Central memory CD4-positive, alpha-beta T cell (primary cell): ENCODE measurements at regions not wholly inside any gene's neighbourhood (a gene's known extent, or its start where the extent isn't known, plus 50 kb on each side); places are given as distances from the start of the nearest gene placed in this dataset.

Experiments
- DNase-seq: peaks from one replicate; pipeline ENCODE4 v3.0.0; 2022

GRCh38 chr1:209046935-209047334 is 536.6 kb upstream of the CAMK1G start:
- no peak for DNase-seq

- no peak for DNase-seq
These were observed 534.4 kb upstream of the CAMK1G start for GRCh38 chr1:209048941-209049669.

- DNase-seq = no peak
These were observed 531.9 kb upstream of the CAMK1G start for GRCh38 chr1:209051570-209051969.

- no peak for DNase-seq
These were observed 529.9 kb upstream of the CAMK1G start for GRCh38 chr1:209053587-209053986.

- DNase-seq = no peak
These were observed 526.4 kb upstream of the CAMK1G start for GRCh38 chr1:209057083-209057482.

- no peak for DNase-seq
These were observed 525.6 kb upstream of the CAMK1G start for GRCh38 chr1:209057901-209058300.

- no peak for DNase-seq
These were observed 524.1 kb upstream of the CAMK1G start for GRCh38 chr1:209059376-209059775.

- no peak for DNase-seq
These were observed 523.5 kb upstream of the CAMK1G start for GRCh38 chr1:209059981-209060380.

- no peak for DNase-seq
These were observed 521.4 kb upstream of the CAMK1G start for GRCh38 chr1:209062081-209062620.

GRCh38 chr1:209062863-209063262 is 520.7 kb upstream of the CAMK1G start:
- DNase-seq = no peak

- DNase-seq = no peak
These were observed 519.5 kb upstream of the CAMK1G start for GRCh38 chr1:209063767-209064659.

- no peak for DNase-seq
These were observed 518.4 kb upstream of the CAMK1G start for GRCh38 chr1:209064850-209065706.

GRCh38 chr1:209072481-209072880 is 511.0 kb upstream of the CAMK1G start:
- no peak for DNase-seq

GRCh38 chr1:209073879-209074278 is 509.6 kb upstream of the CAMK1G start:
- DNase-seq = no peak

GRCh38 chr1:209074575-209075250 is 508.8 kb upstream of the CAMK1G start:
- no peak for DNase-seq

GRCh38 chr1:209076688-209077087 is 506.8 kb upstream of the CAMK1G start:
- DNase-seq = no peak

GRCh38 chr1:209080170-209080781 is 503.2 kb upstream of the CAMK1G start:
- no peak for DNase-seq

GRCh38 chr1:209086486-209087192 is 496.9 kb upstream of the CAMK1G start:
- no peak for DNase-seq

- DNase-seq = no peak
These were observed 489.1 kb upstream of the CAMK1G start for GRCh38 chr1:209094384-209094783.

- DNase-seq = no peak
These were observed 487.6 kb upstream of the CAMK1G start for GRCh38 chr1:209095627-209096595.
